ENCODE measurements at regions not wholly inside any gene's neighbourhood (a gene's known extent, or its start where the extent isn't known, plus 50 kb on each side); places are given as distances from the start of the nearest gene placed in this dataset.

DNA sequence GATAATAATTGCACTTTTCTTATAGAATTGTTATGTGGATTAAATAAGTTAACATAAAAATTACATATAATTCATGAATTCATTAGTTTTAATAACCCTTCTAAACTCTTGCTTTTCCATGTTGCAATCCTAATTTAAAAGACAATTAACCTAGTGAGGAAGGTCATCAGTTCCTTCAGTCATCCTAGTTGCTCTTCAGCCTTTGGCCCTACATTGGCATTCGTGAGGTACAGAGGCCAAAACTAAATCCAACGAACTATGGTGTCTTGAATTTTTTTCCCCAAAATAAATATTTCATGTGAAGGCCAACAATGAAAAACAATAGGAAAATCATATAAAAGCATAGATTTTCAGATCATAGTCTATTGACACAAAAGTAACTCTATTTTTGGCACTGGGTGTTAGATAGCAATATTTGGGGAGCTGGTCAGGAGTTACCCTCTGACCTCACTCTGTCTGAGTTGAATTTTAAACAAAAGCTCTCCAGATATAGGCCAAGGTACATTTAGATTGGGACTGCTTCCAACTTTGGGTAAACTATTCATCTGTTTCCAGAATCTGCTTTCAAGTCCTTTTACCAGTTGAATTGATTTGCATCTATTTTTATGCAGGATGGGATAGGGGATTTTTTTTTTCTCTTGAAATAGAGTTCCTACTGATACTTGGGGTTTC is 104.5 kb downstream of the SEM1 start:
- no peaks in the 10 kb centered on the region for H3K9me3 Mint-ChIP-seq (ENCODE audit: unreplicated experiment)
- H4K20me1 ChIP-seq (ENCODE audit: insufficient read depth, low read length), result no peaks in the 10 kb centered on the region
- no peaks in the 10 kb centered on the region for H3K36me3 Mint-ChIP-seq (ENCODE audit: low read depth, unreplicated experiment)
- H3K9me3 ChIP-seq (ENCODE audit: insufficient read depth, low read depth, low read length), result no peaks in the 10 kb centered on the region
- no peak overlapping the region for H3K27ac Mint-ChIP-seq (ENCODE audit: unreplicated experiment)
- no peaks in the 10 kb centered on the region for H3K79me2 ChIP-seq (ENCODE audit: insufficient read depth, low read length)
- H3K4me1 Mint-ChIP-seq (ENCODE audit: low read depth, unreplicated experiment), result no peaks in the 10 kb centered on the region
- no peaks in the 10 kb centered on the region for H3K4me1 ChIP-seq (ENCODE audit: insufficient read depth, low read length)
- no peak overlapping the region for H3K4me3 Mint-ChIP-seq (ENCODE audit: unreplicated experiment)
- no peak overlapping the region for H2AFZ ChIP-seq (ENCODE audit: low read depth, low read length)
- H3K27me3 Mint-ChIP-seq (ENCODE audit: low read depth, unreplicated experiment), result no peaks in the 10 kb centered on the region
- no peaks in the 10 kb centered on the region for H3K36me3 ChIP-seq (ENCODE audit: insufficient read depth, low read length)
- FAIRE-seq (no peak), DNase-seq (ENCODE audit: low read depth) (no peak)
- no peak overlapping the region for H3K9ac ChIP-seq (ENCODE audit: low read length)
- no peak overlapping the region for H3K4me2 ChIP-seq (ENCODE audit: low read length)
- H3K27ac ChIP-seq (ENCODE audit: low read depth, low read length), result no peak overlapping the region
- TF ChIP-seq, protein P1, sequence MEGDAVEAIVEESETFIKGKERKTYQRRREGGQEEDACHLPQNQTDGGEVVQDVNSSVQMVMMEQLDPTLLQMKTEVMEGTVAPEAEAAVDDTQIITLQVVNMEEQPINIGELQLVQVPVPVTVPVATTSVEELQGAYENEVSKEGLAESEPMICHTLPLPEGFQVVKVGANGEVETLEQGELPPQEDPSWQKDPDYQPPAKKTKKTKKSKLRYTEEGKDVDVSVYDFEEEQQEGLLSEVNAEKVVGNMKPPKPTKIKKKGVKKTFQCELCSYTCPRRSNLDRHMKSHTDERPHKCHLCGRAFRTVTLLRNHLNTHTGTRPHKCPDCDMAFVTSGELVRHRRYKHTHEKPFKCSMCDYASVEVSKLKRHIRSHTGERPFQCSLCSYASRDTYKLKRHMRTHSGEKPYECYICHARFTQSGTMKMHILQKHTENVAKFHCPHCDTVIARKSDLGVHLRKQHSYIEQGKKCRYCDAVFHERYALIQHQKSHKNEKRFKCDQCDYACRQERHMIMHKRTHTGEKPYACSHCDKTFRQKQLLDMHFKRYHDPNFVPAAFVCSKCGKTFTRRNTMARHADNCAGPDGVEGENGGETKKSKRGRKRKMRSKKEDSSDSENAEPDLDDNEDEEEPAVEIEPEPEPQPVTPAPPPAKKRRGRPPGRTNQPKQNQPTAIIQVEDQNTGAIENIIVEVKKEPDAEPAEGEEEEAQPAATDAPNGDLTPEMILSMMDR (IDR thresholded peaks at IDR 0.05; ENCODE audit: insufficient read depth, low read depth, low read length), result no peak
- TF ChIP-seq EZH2 (IDR thresholded peaks at IDR 0.05; ENCODE audit: insufficient read depth, low read length), result no peak
- H3K4me3 ChIP-seq (ENCODE audit: insufficient read depth, low read depth, low read length), result no peak overlapping the region
- no peaks in the 10 kb centered on the region for H3K27me3 ChIP-seq (ENCODE audit: insufficient read depth, low read length)

DNA sequence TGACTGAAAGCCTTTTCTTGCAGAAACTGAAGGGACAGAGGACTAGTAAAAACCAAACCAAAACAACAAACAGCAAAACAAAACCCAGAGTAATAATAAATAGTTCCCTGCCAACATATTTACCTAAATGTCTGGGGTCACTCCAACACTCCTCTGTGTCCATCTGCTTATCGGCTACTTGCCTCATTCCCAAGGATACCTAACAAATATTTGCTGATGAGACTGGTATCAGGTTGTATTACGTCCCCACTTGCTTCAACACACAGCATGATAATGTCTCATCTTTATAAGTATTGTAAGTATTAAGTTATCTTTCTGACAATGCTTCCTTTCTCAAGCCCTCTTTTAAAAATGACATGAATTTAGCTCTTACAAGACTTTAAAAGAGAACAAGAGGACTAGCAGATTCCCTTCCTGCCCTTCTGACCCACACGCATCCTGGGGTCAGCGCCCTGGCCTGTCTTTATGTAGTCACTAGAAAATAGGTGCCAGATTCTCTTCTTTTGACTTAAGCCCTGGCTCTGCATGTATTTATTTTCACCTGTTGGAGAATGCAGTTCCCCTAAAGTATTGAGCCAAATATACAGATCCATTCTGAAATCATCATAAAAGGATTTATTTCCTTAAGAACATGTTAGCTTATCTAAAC is 110.2 kb downstream of the SEM1 start:
- H3K4me1 ChIP-seq (ENCODE audit: insufficient read depth, low read length), result no peaks in the 10 kb centered on the region
- H3K27me3 ChIP-seq (ENCODE audit: insufficient read depth, low read length), result no peaks in the 10 kb centered on the region
- H2AFZ ChIP-seq (ENCODE audit: low read depth, low read length), result no peak overlapping the region
- no peak overlapping the region for H3K9ac ChIP-seq (ENCODE audit: low read length)
- no peaks in the 10 kb centered on the region for H3K36me3 ChIP-seq (ENCODE audit: insufficient read depth, low read length)
- no peak overlapping the region for H3K27ac Mint-ChIP-seq (ENCODE audit: unreplicated experiment)
- FAIRE-seq (no peak), DNase-seq (ENCODE audit: low read depth) (no peak)
- no peak overlapping the region for H3K4me3 Mint-ChIP-seq (ENCODE audit: unreplicated experiment)
- H3K9me3 Mint-ChIP-seq (ENCODE audit: unreplicated experiment), result no peaks in the 10 kb centered on the region
- no peaks in the 10 kb centered on the region for H3K36me3 Mint-ChIP-seq (ENCODE audit: low read depth, unreplicated experiment)
- peaks cover 3% of the 10 kb centered on the region for H3K27me3 Mint-ChIP-seq (ENCODE audit: low read depth, unreplicated experiment)
- H3K4me3 ChIP-seq (ENCODE audit: insufficient read depth, low read depth, low read length), result no peak overlapping the region
- H4K20me1 ChIP-seq (ENCODE audit: insufficient read depth, low read length), result no peaks in the 10 kb centered on the region
- TF ChIP-seq, protein P1 (IDR thresholded peaks at IDR 0.05; ENCODE audit: insufficient read depth, low read depth, low read length), result no peak
- TF ChIP-seq EZH2 (IDR thresholded peaks at IDR 0.05; ENCODE audit: insufficient read depth, low read length), result no peak
- no peak overlapping the region for H3K4me2 ChIP-seq (ENCODE audit: low read length)
- H3K4me1 Mint-ChIP-seq (ENCODE audit: low read depth, unreplicated experiment), result no peaks in the 10 kb centered on the region
- no peaks in the 10 kb centered on the region for H3K9me3 ChIP-seq (ENCODE audit: insufficient read depth, low read depth, low read length)
- H3K79me2 ChIP-seq (ENCODE audit: insufficient read depth, low read length), result no peaks in the 10 kb centered on the region
- no peak overlapping the region for H3K27ac ChIP-seq (ENCODE audit: low read depth, low read length)

DNA sequence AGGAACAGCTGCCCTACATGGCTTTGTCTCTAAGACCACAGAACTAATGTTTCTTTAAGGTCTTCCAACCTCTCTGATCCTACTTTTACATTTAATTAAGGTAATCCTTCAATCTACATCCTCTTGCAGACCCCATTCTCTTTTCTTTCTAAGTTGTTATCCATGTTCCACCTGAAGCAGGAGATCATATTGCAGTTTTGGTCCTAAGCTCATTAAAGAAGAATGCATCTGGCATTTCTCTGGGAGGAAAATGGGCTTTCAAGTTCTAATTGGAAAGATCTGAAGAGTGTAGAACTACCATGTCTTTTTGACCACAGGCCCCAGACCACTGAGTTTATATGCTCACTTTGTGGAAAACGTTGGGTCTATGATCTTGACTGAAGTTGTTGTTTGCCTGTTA is 111.2 kb downstream of the SEM1 start:
- DNase-seq (ENCODE audit: low read depth) (no peak), FAIRE-seq (no peak)
- no peak overlapping the region for H3K4me2 ChIP-seq (ENCODE audit: low read length)
- H3K9me3 ChIP-seq (ENCODE audit: insufficient read depth, low read depth, low read length), result no peaks in the 10 kb centered on the region
- no peaks in the 10 kb centered on the region for H3K4me1 Mint-ChIP-seq (ENCODE audit: low read depth, unreplicated experiment)
- H3K9me3 Mint-ChIP-seq (ENCODE audit: unreplicated experiment), result no peaks in the 10 kb centered on the region
- TF ChIP-seq EZH2 (IDR thresholded peaks at IDR 0.05; ENCODE audit: insufficient read depth, low read length), result no peak
- TF ChIP-seq, protein P1 (IDR thresholded peaks at IDR 0.05; ENCODE audit: insufficient read depth, low read depth, low read length), result no peak
- peaks cover 3% of the 10 kb centered on the region for H3K27me3 Mint-ChIP-seq (ENCODE audit: low read depth, unreplicated experiment)
- no peaks in the 10 kb centered on the region for H3K36me3 ChIP-seq (ENCODE audit: insufficient read depth, low read length)
- H3K4me3 ChIP-seq (ENCODE audit: insufficient read depth, low read depth, low read length), result no peak overlapping the region
- H3K4me3 Mint-ChIP-seq (ENCODE audit: unreplicated experiment), result no peak overlapping the region
- no peak overlapping the region for H3K27ac Mint-ChIP-seq (ENCODE audit: unreplicated experiment)
- no peaks in the 10 kb centered on the region for H3K4me1 ChIP-seq (ENCODE audit: insufficient read depth, low read length)
- H3K27ac ChIP-seq (ENCODE audit: low read depth, low read length), result no peak overlapping the region
- no peak overlapping the region for H3K9ac ChIP-seq (ENCODE audit: low read length)
- no peaks in the 10 kb centered on the region for H3K27me3 ChIP-seq (ENCODE audit: insufficient read depth, low read length)
- H4K20me1 ChIP-seq (ENCODE audit: insufficient read depth, low read length), result no peaks in the 10 kb centered on the region
- no peaks in the 10 kb centered on the region for H3K36me3 Mint-ChIP-seq (ENCODE audit: low read depth, unreplicated experiment)
- no peak overlapping the region for H2AFZ ChIP-seq (ENCODE audit: low read depth, low read length)
- H3K79me2 ChIP-seq (ENCODE audit: insufficient read depth, low read length), result no peaks in the 10 kb centered on the region

Data from astrocyte (in vitro differentiated cells and primary cell).